ENCODE measurements at regions not wholly inside any gene's neighbourhood (a gene's known extent, or its start where the extent isn't known, plus 50 kb on each side); places are given as distances from the start of the nearest gene placed in this dataset.

- no peaks in the 10 kb centered on the region for H3K4me1 ChIP-seq
- no peak overlapping the region for H3K27ac ChIP-seq
- no peaks in the 10 kb centered on the region for H3K9me3 ChIP-seq
- TF ChIP-seq POLR2A (IDR thresholded peaks at IDR 0.05), result no peak
- TF ChIP-seq CTCF (IDR thresholded peaks at IDR 0.05), result no peak
- 78% methylated on average over 2 of the region's 2 CpGs; no CpG with 5 or more reads in 1 of the 2 donors for WGBS, 2 donors
- H3K27me3 ChIP-seq, result no peaks in the 10 kb centered on the region
- intact Hi-C loops (cut with DNase I; ENCODE audit: low total_unique reads), result no loop called here
- H3K36me3 ChIP-seq (ENCODE audit: low read depth, missing control alignments), result no peaks in the 10 kb centered on the region
- DNase-seq, result no peak
- H3K4me3 ChIP-seq, result no peak overlapping the region
Observed at GRCh38 chr7:63073286-63073685, 925.4 kb upstream of the ZNF722 start.

GRCh38 chr7:63073736-63074135 lies 924.9 kb upstream of the ZNF722 start:
- TF ChIP-seq POLR2A (IDR thresholded peaks at IDR 0.05), result no peak
- TF ChIP-seq CTCF (IDR thresholded peaks at IDR 0.05), result no peak
- WGBS, 2 donors, result 58% methylated on average over 1 of the region's 1 CpG; no CpG with 5 or more reads in 1 of the 2 donors
- Histone ChIP-seq H3K36me3 (ENCODE audit: low read depth, missing control alignments) (no peaks in the 10 kb centered on the region), H3K27ac (no peak overlapping the region), H3K4me3 (no peak overlapping the region), H3K4me1 (no peaks in the 10 kb centered on the region), H3K27me3 (no peaks in the 10 kb centered on the region), H3K9me3 (no peaks in the 10 kb centered on the region)
- intact Hi-C loops (cut with DNase I; ENCODE audit: low total_unique reads), result no loop called here
- no peak for DNase-seq

GRCh38 chr7:63077841-63078240 lies 920.8 kb upstream of the ZNF722 start:
- Histone ChIP-seq H3K27ac (no peak overlapping the region), H3K4me3 (no peak overlapping the region), H3K27me3 (no peaks in the 10 kb centered on the region), H3K9me3 (no peaks in the 10 kb centered on the region), H3K4me1 (no peaks in the 10 kb centered on the region), H3K36me3 (ENCODE audit: low read depth, missing control alignments) (no peaks in the 10 kb centered on the region)
- WGBS, 2 donors, result 55% methylated on average over 4 of the region's 4 CpGs
- intact Hi-C loops (cut with DNase I; ENCODE audit: low total_unique reads), result no loop called here
- no peak for DNase-seq
- no peak for TF ChIP-seq CTCF (IDR thresholded peaks at IDR 0.05)
- TF ChIP-seq POLR2A (IDR thresholded peaks at IDR 0.05), result no peak

- no peaks in the 10 kb centered on the region for H3K4me1 ChIP-seq
- no peak for TF ChIP-seq CTCF (IDR thresholded peaks at IDR 0.05)
- no peak for TF ChIP-seq POLR2A (IDR thresholded peaks at IDR 0.05)
- no peak overlapping the region for H3K4me3 ChIP-seq
- no peaks in the 10 kb centered on the region for H3K36me3 ChIP-seq (ENCODE audit: low read depth, missing control alignments)
- H3K9me3 ChIP-seq, result no peaks in the 10 kb centered on the region
- no peaks in the 10 kb centered on the region for H3K27me3 ChIP-seq
- no peak overlapping the region for H3K27ac ChIP-seq
- 14 to 23% methylated on average over 2 of the region's 2 CpGs for WGBS, 2 donors
- intact Hi-C loops (cut with DNase I; ENCODE audit: low total_unique reads), result no loop called here
- DNase-seq, result no peak
Observed at GRCh38 chr7:63080406-63080805, 918.2 kb upstream of the ZNF722 start.

- Histone ChIP-seq H3K27ac (no peak overlapping the region), H3K9me3 (no peaks in the 10 kb centered on the region), H3K36me3 (ENCODE audit: low read depth, missing control alignments) (no peaks in the 10 kb centered on the region), H3K27me3 (no peaks in the 10 kb centered on the region), H3K4me1 (no peaks in the 10 kb centered on the region), H3K4me3 (no peak overlapping the region)
- intact Hi-C loops (cut with DNase I; ENCODE audit: low total_unique reads), result no loop called here
- TF ChIP-seq POLR2A (IDR thresholded peaks at IDR 0.05) (no peak), CTCF (IDR thresholded peaks at IDR 0.05) (no peak)
- no peak for DNase-seq
- 57 to 59% methylated on average over 4 of the region's 4 CpGs for WGBS, 2 donors
Observed at GRCh38 chr7:63080831-63081230, 917.8 kb upstream of the ZNF722 start.
